H1 (cell line): ENCODE measurements at regions not wholly inside any gene's neighbourhood (a gene's known extent, or its start where the extent isn't known, plus 50 kb on each side); places are given as distances from the start of the nearest gene placed in this dataset.

Experiments
- CTCF ChIP-seq, 3 experiments: IDR thresholded peaks; 1 replicate in 2 of 3; 2 replicates in 1 of 3; pipeline versions ENCODE4 v1.5.1 to v1.6.1; 2011; ENCODE audit warnings: low read length in 3 of 3, mild to moderate bottlenecking in 3 of 3, inconsistent platforms in 2 of 3, low read depth in 1 of 3, moderate library complexity in 1 of 3; ENCODE audit not compliant: insufficient read depth in 1 of 3; ENCODE audit errors: control extremely low read depth in 1 of 3
- NRF1 ChIP-seq: IDR thresholded peaks from 2 replicates; pipeline ENCODE4 v1.6.1; 2011; ENCODE audit warnings: mild to moderate bottlenecking, low read depth, low read length, improper control_type of control experiment
- POLR2A ChIP-seq, 2 experiments: IDR thresholded peaks; 1 replicate in 1 of 2; 2 replicates in 1 of 2; pipeline ENCODE4 v1.6.1; 2011; ENCODE audit warnings: low read depth in 2 of 2, low read length in 2 of 2, mild to moderate bottlenecking in 2 of 2; ENCODE audit errors: control extremely low read depth in 1 of 2
- POLR2AphosphoS5 ChIP-seq: IDR thresholded peaks from 2 replicates; pipeline ENCODE4 v1.6.1; 2011; ENCODE audit warnings: low read depth, low read length
- RNF2 ChIP-seq: fragments of 200-900, 300-1000 bp; sonication (generic); IDR thresholded peaks from 2 replicates; pipeline ENCODE4 v1.7.1; 2016; ENCODE audit warnings: borderline replicate concordance, low read depth, mild to moderate bottlenecking, antibody characterized with exemption, low read length; ENCODE audit not compliant: poor library complexity, severe bottlenecking; ENCODE audit errors: missing control alignments
- SAP30 ChIP-seq: fragments of 300-600 bp; sonication (generic); IDR thresholded peaks from 2 replicates; pipeline ENCODE4 v1.7.1; 2012; ENCODE audit warnings: low read length, moderate library complexity, mild to moderate bottlenecking, inconsistent platforms; ENCODE audit not compliant: insufficient read depth, insufficient replicate concordance
- USF2 ChIP-seq: IDR thresholded peaks from 2 replicates; pipeline ENCODE4 v1.6.1; 2011; ENCODE audit warnings: low read length, improper control_type of control experiment

GRCh38 chr6:21807299-21808044, 213.9 kb downstream of the SOX4 start:
- TF ChIP-seq POLR2A (IDR thresholded peaks at IDR 0.05; ENCODE audit: control extremely low read depth in 1 of 2, low read depth in 2 of 2, low read length in 2 of 2) (no peak), CTCF (IDR thresholded peaks at IDR 0.05; ENCODE audit: control extremely low read depth in 1 of 3, insufficient read depth in 1 of 3, low read depth in 1 of 3, low read length in 3 of 3) (no peak), SAP30 (no peak), POLR2AphosphoS5 (no peak), RNF2 (no peak), USF2 (no peak), NRF1 (no peak)
